Neuronal stem cell (in vitro differentiated cells): ENCODE measurements at regions not wholly inside any gene's neighbourhood (a gene's known extent, or its start where the extent isn't known, plus 50 kb on each side); places are given as distances from the start of the nearest gene placed in this dataset.

Experiments used
- DNase-seq: peaks from one replicate; pipeline ENCODE4 v3.0.0-alpha.2; 2013; ENCODE audit warnings: low spot score
- H2AFZ ChIP-seq: one replicate; pipeline ENCODE4 v1.6.1; 2013; ENCODE audit warnings: mild to moderate bottlenecking, low read length, inconsistent platforms
- H2AK5ac ChIP-seq: 2 replicates; pipeline ENCODE4 v1.6.1; 2013; ENCODE audit warnings: low read depth, mild to moderate bottlenecking, inconsistent platforms, low read length, moderate library complexity, mixed read lengths
- H2BK120ac ChIP-seq: 2 replicates; pipeline ENCODE4 v1.6.1; 2013; ENCODE audit warnings: low read depth, mild to moderate bottlenecking, inconsistent platforms, low read length, moderate library complexity, mixed read lengths
- H2BK12ac ChIP-seq: one replicate; pipeline ENCODE4 v1.6.1; 2013; ENCODE audit warnings: low read length, inconsistent platforms
- H2BK15ac ChIP-seq: 2 replicates; pipeline ENCODE4 v1.6.1; 2013; ENCODE audit warnings: mild to moderate bottlenecking, low read length, inconsistent platforms, mixed read lengths
- H2BK5ac ChIP-seq: one replicate; pipeline ENCODE4 v1.6.1; 2013; ENCODE audit warnings: inconsistent platforms, mild to moderate bottlenecking, low read length, moderate library complexity
- H3K14ac ChIP-seq: one replicate; pipeline ENCODE4 v1.6.1; 2013; ENCODE audit warnings: low read length, inconsistent platforms
- H3K18ac ChIP-seq: 2 replicates; pipeline ENCODE4 v1.6.1; 2013; ENCODE audit warnings: low read length, inconsistent platforms
- H3K23ac ChIP-seq: 2 replicates; pipeline ENCODE4 v1.6.1; 2013; ENCODE audit warnings: low read depth, mild to moderate bottlenecking, mixed read lengths, low read length, inconsistent platforms; ENCODE audit not compliant: poor library complexity
- H3K27ac ChIP-seq: replicated peaks from 3 replicates; pipeline ENCODE4 v1.5.1; 2013; ENCODE audit warnings: low read length, inconsistent platforms
- H3K27me3 ChIP-seq, 3 experiments: 2 replicates each; pipeline ENCODE4 v1.6.1; 2013; ENCODE audit warnings: low read length in 3 of 3, mild to moderate bottlenecking in 2 of 3, inconsistent platforms in 1 of 3, low read depth in 1 of 3, mixed read lengths in 1 of 3, moderate library complexity in 1 of 3; ENCODE audit not compliant: control insufficient read depth in 3 of 3, insufficient read depth in 3 of 3
- H3K36me3 ChIP-seq, 2 donors: replicated peaks in 1 of 2; 2 replicates each; pipeline ENCODE4 v1.6.1; 2013; ENCODE audit warnings: low read length in 2 of 2; ENCODE audit not compliant: control insufficient read depth in 2 of 2, insufficient read depth in 2 of 2
- H3K4ac ChIP-seq: 2 replicates; pipeline ENCODE4 v1.6.1; 2013; ENCODE audit warnings: inconsistent platforms, mild to moderate bottlenecking, low read length, moderate library complexity
- H3K4me1 ChIP-seq, 2 donors: 1 replicate in 1 of 2; 2 replicates in 1 of 2; pipeline ENCODE4 v1.6.1; 2013; ENCODE audit warnings: low read length in 2 of 2, low read depth in 1 of 2; ENCODE audit not compliant: control insufficient read depth in 2 of 2, insufficient read depth in 1 of 2
- H3K4me2 ChIP-seq: one replicate; pipeline ENCODE4 v1.6.1; 2013; ENCODE audit warnings: mild to moderate bottlenecking, low read length, inconsistent platforms; ENCODE audit not compliant: insufficient read depth, poor library complexity, severe bottlenecking
- H3K4me3 ChIP-seq, 2 donors: 2 replicates each; pipeline ENCODE4 v1.5.1; 2013; ENCODE audit warnings: low read length in 2 of 2, mild to moderate bottlenecking in 2 of 2, inconsistent platforms in 1 of 2, moderate library complexity in 1 of 2
- H3K79me1 ChIP-seq: one replicate; pipeline ENCODE4 v1.6.1; 2013; ENCODE audit warnings: low read depth, mild to moderate bottlenecking, inconsistent platforms, low read length, moderate library complexity
- H3K9ac ChIP-seq: one replicate; pipeline ENCODE4 v1.6.1; 2013; ENCODE audit warnings: mild to moderate bottlenecking, low read depth, low read length, inconsistent platforms; ENCODE audit not compliant: poor library complexity
- H3K9me3 ChIP-seq, 2 donors: replicated peaks in 1 of 2; 2 replicates each; pipeline versions ENCODE3 to v1.6.1; 2013; ENCODE audit warnings: low read length in 2 of 2, mild to moderate bottlenecking in 2 of 2, inconsistent platforms in 1 of 2, low read depth in 1 of 2, mixed read lengths in 1 of 2, moderate library complexity in 1 of 2; ENCODE audit not compliant: control insufficient read depth in 2 of 2, insufficient read depth in 1 of 2
- H4K8ac ChIP-seq: one replicate; pipeline ENCODE4 v1.6.1; 2013; ENCODE audit warnings: low read depth, mild to moderate bottlenecking, inconsistent platforms, low read length, moderate library complexity
- H4K91ac ChIP-seq: one replicate; pipeline ENCODE4 v1.6.1; 2013; ENCODE audit warnings: low read length, low read depth, mild to moderate bottlenecking, inconsistent platforms; ENCODE audit not compliant: poor library complexity
- WGBS, 2 donors: extraction: QIAGEN DNeasy Blood & Tissue Kit; methylation state at CpG; one replicate each; pipeline ENCODE4 v1.1.7; 2013; ENCODE audit warnings: missing lambda C conversion rate in 2 of 2, mixed read lengths in 1 of 2; ENCODE audit not compliant: insufficient read length in 2 of 2, insufficient replicate concordance in 1 of 2; ENCODE audit errors: extremely low coverage in 2 of 2; 5-methylcytosine and 5-hydroxymethylcytosine counted together

GRCh38 chr1:208858738-208859137 lies 614.6 kb upstream of the PLXNA2 start:
- H2BK5ac ChIP-seq = no peak overlapping the region
- no peaks in the 10 kb centered on the region for H3K9me3 ChIP-seq
- H2BK12ac ChIP-seq = no peak overlapping the region
- H2BK120ac ChIP-seq = no peak overlapping the region
- no peak for DNase-seq
- H3K27ac ChIP-seq = no peak overlapping the region
- no peak overlapping the region for H3K23ac ChIP-seq
- H3K18ac ChIP-seq = no peak overlapping the region
- no peak overlapping the region for H3K14ac ChIP-seq
- H3K79me1 ChIP-seq = no peaks in the 10 kb centered on the region
- H3K4me1 ChIP-seq = no peaks in the 10 kb centered on the region
- H2BK15ac ChIP-seq = no peak overlapping the region
- no peak overlapping the region for H3K4ac ChIP-seq
- no peaks in the 10 kb centered on the region for H3K27me3 ChIP-seq
- no peak overlapping the region for H3K9ac ChIP-seq
- H3K36me3 ChIP-seq = no peaks in the 10 kb centered on the region
- no peak overlapping the region for H3K4me2 ChIP-seq
- H2AFZ ChIP-seq = no peak overlapping the region
- no peak overlapping the region for H3K4me3 ChIP-seq
- H2AK5ac ChIP-seq = no peak overlapping the region
- 100% methylated on average over 1 of the region's 5 CpGs; no CpG with 5 or more reads in 1 of the 2 donors for WGBS, 2 donors
- H4K91ac ChIP-seq = no peak overlapping the region
- H4K8ac ChIP-seq = no peak overlapping the region

GRCh38 chr1:208864366-208864965 lies 620.3 kb upstream of the PLXNA2 start:
- H3K9me3 ChIP-seq = no peaks in the 10 kb centered on the region
- no peak overlapping the region for H3K4ac ChIP-seq
- H2AFZ ChIP-seq = no peak overlapping the region
- no CpG with 5 or more reads among the region's 1 CpG for WGBS, 2 donors
- H3K4me2 ChIP-seq = no peak overlapping the region
- H2BK12ac ChIP-seq = no peak overlapping the region
- no peaks in the 10 kb centered on the region for H3K27me3 ChIP-seq
- H2BK5ac ChIP-seq = no peak overlapping the region
- H3K9ac ChIP-seq = no peak overlapping the region
- H2BK120ac ChIP-seq = no peak overlapping the region
- no peak overlapping the region for H3K23ac ChIP-seq
- no peak overlapping the region for H3K4me3 ChIP-seq
- no peak for DNase-seq
- H4K8ac ChIP-seq = no peak overlapping the region
- no peaks in the 10 kb centered on the region for H3K4me1 ChIP-seq
- no peak overlapping the region for H2AK5ac ChIP-seq
- no peak overlapping the region for H2BK15ac ChIP-seq
- no peak overlapping the region for H4K91ac ChIP-seq
- no peak overlapping the region for H3K18ac ChIP-seq
- no peaks in the 10 kb centered on the region for H3K36me3 ChIP-seq
- no peak overlapping the region for H3K27ac ChIP-seq
- no peaks in the 10 kb centered on the region for H3K79me1 ChIP-seq
- no peak overlapping the region for H3K14ac ChIP-seq

- Histone ChIP-seq H2BK15ac (no peak overlapping the region), H3K18ac (no peak overlapping the region), H3K9ac (no peak overlapping the region), H3K14ac (no peak overlapping the region), H3K23ac (no peak overlapping the region), H4K91ac (no peak overlapping the region), H3K27me3 (no peaks in the 10 kb centered on the region), H3K9me3 (no peaks in the 10 kb centered on the region), H2BK12ac (no peak overlapping the region), H3K4me1 (no peaks in the 10 kb centered on the region), H3K36me3 (no peaks in the 10 kb centered on the region), H2AFZ (no peak overlapping the region), H3K79me1 (no peaks in the 10 kb centered on the region), H3K4me2 (no peak overlapping the region), H3K27ac (no peak overlapping the region), H3K4me3 (no peak overlapping the region), H3K4ac (no peak overlapping the region), H2BK120ac (no peak overlapping the region), H4K8ac (no peak overlapping the region), H2AK5ac (no peak overlapping the region), H2BK5ac (no peak overlapping the region)
- no CpG with 5 or more reads among the region's 3 CpGs for WGBS, 2 donors
- no peak for DNase-seq
These were observed 622.3 kb upstream of the PLXNA2 start for GRCh38 chr1:208866386-208866955.

GRCh38 chr1:208868554-208868953 lies 624.4 kb upstream of the PLXNA2 start:
- Histone ChIP-seq H3K9me3 (no peaks in the 10 kb centered on the region), H3K14ac (no peak overlapping the region), H3K27me3 (no peaks in the 10 kb centered on the region), H4K91ac (no peak overlapping the region), H3K36me3 (no peaks in the 10 kb centered on the region), H3K27ac (no peak overlapping the region), H2AK5ac (no peak overlapping the region), H2BK120ac (no peak overlapping the region), H2AFZ (no peak overlapping the region), H2BK15ac (no peak overlapping the region), H3K4me3 (no peak overlapping the region), H2BK12ac (no peak overlapping the region), H3K23ac (no peak overlapping the region), H2BK5ac (no peak overlapping the region), H3K4me1 (no peaks in the 10 kb centered on the region), H3K18ac (no peak overlapping the region), H4K8ac (no peak overlapping the region), H3K9ac (no peak overlapping the region), H3K79me1 (no peaks in the 10 kb centered on the region), H3K4me2 (no peak overlapping the region), H3K4ac (no peak overlapping the region)
- WGBS, 2 donors = no CpG with 5 or more reads among the region's 2 CpGs
- DNase-seq = no peak
